ENCODE measurements at regions not wholly inside any gene's neighbourhood (a gene's known extent, or its start where the extent isn't known, plus 50 kb on each side); places are given as distances from the start of the nearest gene placed in this dataset.

DNA sequence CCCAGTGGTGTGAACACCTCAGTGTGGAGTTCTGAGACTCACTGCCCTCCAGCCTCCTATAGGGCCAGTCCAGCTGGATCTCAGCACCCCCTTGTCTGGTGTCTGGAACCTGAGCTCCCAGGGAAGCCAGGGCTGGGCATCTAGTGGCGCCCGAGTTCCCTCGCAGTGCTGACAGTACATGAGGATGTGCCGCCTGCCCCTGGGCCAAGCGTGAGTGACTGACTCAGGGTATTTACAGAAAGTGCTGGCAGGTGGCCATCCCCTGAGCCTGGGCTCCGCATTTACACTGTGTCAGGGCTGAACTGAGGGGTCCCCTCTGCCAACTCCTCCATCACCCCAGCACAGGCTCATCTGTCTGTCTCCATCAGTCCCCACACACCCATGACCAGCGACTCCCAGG lies 185.3 kb downstream of the BRD1 start:
- no peak for DNase-seq (ENCODE audit: extremely low read depth in 1 of 2, low read depth in 1 of 2)

DNA sequence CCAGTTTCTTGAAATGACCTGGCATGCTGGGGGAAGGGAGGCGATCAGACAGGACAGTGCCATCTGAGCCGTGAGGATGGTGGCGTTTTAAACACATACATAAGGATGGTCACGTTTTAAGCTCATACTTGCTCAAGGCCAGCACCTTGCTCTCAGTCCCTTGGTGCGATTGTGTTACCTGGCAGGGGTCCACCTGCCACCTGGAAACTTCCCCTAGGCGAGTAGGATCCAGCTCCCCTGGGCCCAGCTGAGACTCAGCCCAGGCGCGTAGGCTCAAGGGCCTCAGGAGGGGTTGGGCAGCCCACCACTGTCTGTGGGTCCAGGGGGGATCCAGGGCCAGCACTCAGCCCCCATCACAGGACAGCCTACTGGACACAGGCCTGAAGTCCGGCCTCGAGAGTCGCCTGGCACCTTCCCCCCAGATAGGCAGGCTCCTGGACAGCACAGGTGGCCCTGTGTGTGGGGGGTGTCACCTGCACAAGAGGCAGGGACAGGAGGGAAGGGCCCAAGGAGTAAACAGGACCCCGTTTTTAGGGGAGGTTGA lies 185.8 kb downstream of the BRD1 start:
- DNase-seq (ENCODE audit: extremely low read depth in 1 of 2, low read depth in 1 of 2) = no peak

DNA sequence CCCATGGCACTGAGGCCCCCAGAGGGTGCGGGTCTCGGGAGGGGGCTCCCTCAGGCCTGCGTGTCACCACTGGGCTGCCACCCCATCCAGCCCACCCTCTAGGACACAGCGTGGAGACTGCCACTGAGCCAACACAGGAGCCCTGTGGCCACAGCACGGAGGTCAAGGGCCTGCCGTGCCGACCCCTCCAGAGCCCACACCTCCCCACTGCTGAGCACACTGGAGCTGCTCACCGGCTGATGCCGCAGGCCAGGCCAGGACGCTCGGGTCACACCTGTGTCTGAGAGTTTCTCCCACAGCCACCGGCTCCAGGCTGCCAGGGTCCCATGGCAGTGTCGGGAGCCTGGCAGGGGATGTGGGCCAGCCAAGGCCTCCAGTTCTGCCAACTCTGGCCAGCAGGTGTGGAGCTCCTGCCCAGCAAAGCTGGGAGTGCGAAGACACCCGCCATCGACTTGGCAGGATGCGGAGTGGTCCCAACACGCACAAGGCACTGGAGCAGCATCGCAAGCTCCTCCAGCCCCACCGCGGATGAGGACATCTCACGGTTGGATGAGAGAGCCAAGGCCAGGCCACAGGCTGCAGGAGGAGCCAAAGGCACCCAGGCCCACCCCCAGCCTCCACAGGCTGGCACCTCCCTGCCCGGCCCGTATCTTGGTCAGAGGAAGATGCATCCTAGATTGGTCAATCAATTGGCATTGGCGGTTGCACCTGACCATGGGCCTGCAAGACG lies 187.1 kb downstream of the BRD1 start:
- no peak for DNase-seq (ENCODE audit: extremely low read depth in 1 of 2, low read depth in 1 of 2)

DNA sequence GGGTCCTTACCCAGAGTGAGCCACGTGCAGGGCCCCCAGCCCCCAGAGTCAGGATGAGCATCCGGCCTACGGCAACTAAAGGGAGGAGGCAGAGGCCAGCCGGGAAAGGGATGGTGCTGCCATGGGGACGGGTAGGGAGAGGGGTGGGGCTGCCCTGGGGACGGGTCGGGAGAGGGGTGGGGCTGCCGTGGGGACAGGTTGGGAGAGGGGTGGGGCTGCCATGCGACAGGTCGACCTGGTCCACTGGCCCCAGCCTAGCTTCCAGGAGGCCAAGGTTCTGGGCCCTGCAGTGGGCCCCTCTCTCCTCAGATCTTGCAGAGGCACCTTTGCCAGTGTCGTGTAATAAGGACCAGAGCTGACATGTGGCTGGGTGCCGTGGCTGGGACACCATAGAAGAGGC lies 187.7 kb downstream of the BRD1 start:
- no peak for DNase-seq (ENCODE audit: extremely low read depth in 1 of 2, low read depth in 1 of 2)

DNA sequence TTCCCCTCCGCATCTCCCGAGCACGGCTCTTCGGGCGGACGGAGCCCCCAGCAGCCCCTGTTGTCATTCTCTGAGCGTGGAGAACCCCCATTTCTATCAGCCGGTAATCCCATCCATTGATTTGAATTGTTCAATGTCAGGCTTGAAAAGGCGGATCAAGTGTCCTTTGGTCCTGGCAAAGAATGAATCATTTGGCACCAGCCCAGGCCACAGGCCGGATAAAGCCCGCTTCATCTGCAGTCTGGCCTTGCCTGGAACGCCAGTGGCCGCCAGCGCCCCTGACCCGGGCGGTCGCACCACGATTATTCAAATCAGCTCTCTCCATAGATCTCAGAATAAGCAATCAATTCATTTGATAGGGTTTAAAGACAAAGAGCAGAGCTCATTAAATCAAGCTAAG lies 188.9 kb downstream of the BRD1 start:
- DNase-seq (ENCODE audit: extremely low read depth in 1 of 2, low read depth in 1 of 2) = no peak

DNA sequence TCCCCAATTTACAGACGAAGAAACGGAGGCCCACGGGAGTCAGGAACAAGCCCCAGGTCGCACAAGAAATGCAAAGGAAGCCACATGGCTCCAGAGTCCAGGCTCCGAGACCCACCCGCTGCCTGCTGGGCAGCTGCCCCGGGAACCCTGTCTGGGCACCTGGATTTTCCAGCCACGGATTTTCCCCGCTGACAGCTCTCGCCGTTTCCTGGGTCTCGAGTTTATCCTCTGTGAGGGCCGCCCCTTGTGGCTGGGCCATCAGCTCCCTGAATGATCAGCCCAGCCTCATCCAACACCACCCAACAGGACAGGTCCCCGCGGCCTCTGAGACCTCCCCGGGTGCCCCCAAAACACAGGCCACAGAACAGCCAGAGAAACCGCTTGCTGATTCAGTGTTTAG lies 189.7 kb downstream of the BRD1 start:
- no peak for DNase-seq (ENCODE audit: extremely low read depth in 1 of 2, low read depth in 1 of 2)

DNA sequence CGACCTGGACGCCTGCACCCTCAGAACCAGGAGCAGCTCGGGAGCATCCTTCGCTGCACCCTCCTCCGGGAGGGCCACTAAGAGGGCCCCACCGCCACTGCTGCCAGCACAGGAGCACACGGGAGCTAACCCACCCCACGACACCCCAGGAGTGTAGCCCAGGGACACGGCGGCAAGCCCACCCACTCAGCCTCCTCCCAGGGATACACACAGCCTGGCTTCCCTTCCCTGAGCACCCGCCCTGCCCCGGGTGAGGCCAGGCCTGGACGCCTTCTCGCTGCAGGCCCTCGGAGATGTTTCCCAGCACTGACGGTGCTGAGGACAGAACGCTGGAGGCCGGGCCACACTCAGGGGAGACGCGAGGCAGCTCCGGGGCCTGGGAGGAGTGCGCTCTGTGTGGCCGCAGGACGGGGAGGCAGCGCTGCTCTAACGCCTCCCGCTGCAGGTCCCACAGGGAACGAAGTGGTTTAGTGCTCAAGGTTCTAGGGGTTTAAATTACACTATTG lies 190.4 kb downstream of the BRD1 start:
- no peak for DNase-seq (ENCODE audit: extremely low read depth in 1 of 2, low read depth in 1 of 2)

DNA sequence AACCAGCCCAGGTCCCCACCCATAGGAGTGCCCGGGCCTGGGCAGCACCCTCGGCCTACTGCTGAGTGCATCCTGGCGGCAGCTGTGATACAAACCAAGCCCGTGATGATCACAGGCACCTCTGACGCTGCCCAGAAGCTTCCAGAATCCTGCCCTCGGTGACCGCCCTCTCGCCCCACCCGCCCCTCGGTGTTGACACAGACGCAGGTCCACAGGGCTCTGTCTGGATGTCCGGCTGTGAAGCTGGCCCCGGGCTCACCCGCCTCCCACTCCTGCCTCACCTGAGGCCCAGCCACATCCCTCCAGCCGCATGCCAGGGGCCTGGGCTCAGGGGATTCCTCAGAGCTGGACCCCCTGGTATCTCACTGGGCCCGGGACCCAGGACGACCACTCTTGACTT lies 191.0 kb downstream of the BRD1 start:
- DNase-seq (ENCODE audit: extremely low read depth in 1 of 2, low read depth in 1 of 2) = no peak

DNA sequence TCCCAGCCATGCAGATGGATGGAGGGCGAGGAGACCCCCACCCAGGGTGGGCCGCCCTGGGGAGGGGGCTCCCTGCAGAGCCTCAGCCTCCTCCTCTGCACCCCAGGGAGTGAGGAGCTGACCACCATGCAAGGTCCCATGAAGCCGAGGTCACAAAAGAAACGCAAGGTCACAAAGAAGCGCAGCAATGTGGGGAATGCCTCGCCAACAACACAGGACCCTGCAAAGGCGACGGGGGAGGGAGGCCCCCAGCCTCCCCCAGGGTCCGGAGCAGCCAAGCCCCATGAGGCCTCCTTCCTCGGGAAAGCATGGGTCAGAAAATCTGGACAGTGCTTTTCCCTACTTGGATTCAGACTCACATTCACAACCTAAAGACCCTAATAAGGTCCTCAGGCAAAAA lies 191.5 kb downstream of the BRD1 start:
- no peak for DNase-seq (ENCODE audit: extremely low read depth in 1 of 2, low read depth in 1 of 2)

DNA sequence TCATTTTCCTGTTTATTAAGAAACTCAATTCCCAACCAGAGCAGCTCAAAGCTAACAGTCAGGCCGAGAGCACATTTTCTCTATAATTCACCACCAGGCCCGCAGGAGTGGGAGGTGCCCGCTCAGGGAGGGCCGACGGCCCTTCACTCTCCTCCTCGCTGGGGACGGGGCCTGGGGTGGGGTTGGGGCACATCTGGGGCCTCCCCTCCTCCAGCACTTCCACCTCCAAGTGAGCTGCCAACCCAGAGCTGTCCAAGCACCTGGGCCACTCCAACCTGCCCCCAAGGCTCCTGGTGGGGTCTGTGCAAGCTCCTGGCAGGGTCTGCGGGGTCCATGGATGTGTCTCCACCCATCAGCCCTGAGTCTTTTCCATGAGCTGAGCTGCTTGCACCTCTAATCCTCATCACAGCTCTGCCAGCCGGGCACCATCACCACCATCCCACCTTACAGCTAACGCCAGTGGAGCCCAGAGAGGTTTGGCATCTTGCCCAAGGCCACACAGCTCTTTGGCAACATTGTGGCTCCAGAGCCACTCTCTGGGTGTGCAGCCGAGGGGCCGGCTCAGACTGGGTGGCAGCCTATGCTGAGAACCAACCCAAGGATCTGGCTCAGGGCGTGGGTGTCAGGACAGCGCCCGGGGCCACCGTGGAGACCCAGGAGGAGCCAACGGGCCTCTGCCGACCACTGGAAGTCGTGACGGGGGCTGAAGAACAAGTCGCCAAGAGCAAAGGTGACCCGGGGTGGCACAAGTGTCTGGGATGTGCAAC lies 193.5 kb downstream of the BRD1 start:
- DNase-seq (ENCODE audit: extremely low read depth in 1 of 2, low read depth in 1 of 2) = no peak

DNA sequence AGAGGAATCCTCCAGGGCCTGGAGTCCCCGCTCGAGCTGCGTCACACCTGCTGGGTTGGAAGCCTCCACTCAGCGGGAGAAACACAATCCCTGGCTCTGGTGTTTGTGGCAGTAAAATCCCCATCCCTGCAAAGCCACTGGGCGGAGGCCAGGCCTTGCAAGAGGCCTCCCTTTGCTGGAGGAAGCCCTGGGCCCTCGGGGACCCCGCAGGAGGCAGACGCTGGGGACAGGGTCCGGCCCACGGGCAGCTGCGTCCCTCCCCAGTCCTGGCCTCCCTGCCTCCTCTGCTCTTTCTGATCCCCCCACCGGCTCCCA lies 194.7 kb downstream of the BRD1 start:
- DNase-seq (ENCODE audit: extremely low read depth in 1 of 2, low read depth in 1 of 2) = no peak

DNA sequence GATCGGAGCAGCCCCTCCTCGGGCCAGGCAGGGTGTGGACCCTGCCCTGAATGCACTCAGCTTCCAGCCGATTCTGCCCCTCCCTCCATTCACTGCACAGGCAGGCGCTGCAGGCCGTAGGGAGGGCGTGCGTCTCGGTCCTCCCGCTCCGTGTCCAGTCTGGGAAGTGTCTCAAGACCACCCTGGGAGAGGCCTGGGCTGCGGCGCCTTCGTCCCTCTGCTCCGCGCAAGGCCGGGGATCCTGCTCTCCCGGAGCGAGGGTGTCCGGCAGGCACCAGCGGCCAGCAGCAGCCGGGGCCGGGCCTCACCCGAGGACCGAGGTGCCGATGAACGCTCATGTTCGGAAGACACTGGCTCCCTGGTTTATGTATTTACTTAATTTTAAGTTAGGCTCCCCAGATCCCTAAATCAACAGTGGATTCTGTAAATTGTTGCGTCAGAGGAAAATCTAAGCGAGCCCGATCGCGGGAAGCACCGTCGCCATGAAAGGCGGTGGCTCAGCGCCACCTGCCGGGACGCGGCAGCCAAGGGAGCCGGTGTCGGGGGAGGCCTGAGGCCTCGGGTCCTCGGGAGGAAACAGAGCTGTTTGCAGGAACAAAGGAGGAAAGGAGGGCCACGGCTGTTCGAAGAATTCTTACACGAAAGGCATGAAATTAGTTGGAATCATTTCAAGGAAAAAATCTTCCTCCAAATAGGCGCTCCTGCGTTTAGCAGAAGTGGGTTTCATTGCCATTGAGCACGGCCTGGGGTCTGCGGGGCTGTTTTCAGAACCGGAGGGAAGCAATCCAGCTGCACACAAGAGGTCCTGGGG lies 195.3 kb downstream of the BRD1 start:
- no peak for DNase-seq (ENCODE audit: extremely low read depth in 1 of 2, low read depth in 1 of 2)

DNA sequence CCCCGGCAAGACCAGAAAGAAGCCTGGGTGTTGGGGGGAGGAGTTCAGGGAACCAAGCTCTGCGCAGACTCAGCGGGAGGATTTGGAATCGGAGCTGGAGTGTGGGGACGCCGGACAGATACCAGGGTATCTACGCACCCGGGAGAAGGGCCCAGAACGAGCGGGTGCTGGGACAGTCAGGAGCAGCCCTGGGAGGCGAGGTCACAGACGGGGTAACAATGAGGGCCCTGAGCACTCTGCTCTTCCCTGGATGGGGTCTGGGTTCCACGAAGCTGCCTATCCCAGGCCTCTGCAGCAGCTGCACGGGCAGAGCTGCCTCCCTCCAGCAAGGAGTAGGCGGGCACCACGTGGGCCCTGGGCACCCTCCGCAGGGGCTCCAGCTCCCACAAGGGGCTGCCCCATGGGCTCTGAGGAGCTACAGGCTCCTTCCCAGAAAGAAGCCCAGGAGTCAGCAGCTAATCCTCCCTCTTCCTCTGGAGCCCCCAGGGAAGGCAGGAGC lies 197.2 kb downstream of the BRD1 start:
- DNase-seq (ENCODE audit: extremely low read depth in 1 of 2, low read depth in 1 of 2) = no peak

DNA sequence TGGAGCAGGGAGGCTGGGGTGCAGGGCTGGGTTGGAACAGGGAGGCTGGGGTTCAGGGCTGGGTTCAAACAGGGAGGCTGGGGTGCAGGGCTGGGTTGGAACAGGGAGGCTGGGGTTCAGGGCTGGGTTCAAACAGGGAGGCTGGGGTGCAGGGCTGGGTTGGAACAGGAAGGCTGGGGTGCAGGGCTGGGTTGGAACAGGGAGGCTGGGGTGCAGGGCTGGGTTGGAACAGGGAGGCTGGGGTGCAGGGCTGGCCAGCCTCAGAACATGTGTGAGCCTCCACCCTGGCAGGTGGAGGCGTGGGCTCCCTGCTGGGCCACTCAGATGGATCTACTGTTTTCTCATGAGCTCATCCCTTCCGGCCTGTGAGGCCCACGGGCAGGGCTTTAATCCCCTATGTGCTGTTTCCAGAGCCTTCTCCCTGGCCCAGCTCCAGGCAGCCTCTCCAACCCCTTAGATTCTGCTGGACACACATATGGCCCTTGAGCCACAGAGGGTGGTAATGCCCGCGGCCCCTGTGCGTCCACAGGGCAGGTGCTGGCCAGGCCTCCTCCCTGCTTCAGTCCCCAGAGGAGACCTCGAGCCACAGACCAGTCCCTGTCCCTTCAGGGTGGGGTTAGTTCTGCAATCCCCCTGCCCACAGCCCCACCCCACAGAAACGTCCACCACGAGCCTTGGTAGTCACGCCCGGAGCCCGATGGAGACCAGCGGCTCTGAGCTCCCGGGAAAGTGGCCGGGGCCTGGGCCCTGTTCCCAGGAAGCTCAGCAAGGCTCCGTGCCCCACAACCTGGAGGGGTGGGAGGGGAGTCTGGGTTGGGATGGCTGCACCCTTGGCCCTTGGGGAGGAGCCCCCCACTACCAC lies 197.9 kb downstream of the BRD1 start:
- no peak for DNase-seq (ENCODE audit: extremely low read depth in 1 of 2, low read depth in 1 of 2)

DNA sequence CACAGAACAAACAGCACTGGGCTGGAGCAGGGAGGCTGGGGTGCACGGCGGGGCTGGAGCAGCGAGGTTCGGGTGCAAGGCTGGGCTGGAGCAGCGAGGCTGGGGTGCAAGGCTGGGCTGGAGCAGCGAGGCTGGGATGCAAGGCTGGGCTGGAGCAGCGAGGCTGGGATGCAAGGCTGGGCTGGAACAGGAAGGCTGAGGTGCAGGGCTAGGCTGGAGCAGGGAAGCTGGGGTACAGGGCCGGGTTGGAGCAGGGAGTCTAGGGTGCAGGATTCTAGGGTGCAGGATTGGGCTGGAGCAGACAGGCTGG lies 198.5 kb downstream of the BRD1 start:
- DNase-seq (ENCODE audit: extremely low read depth in 1 of 2, low read depth in 1 of 2) = no peak

DNA sequence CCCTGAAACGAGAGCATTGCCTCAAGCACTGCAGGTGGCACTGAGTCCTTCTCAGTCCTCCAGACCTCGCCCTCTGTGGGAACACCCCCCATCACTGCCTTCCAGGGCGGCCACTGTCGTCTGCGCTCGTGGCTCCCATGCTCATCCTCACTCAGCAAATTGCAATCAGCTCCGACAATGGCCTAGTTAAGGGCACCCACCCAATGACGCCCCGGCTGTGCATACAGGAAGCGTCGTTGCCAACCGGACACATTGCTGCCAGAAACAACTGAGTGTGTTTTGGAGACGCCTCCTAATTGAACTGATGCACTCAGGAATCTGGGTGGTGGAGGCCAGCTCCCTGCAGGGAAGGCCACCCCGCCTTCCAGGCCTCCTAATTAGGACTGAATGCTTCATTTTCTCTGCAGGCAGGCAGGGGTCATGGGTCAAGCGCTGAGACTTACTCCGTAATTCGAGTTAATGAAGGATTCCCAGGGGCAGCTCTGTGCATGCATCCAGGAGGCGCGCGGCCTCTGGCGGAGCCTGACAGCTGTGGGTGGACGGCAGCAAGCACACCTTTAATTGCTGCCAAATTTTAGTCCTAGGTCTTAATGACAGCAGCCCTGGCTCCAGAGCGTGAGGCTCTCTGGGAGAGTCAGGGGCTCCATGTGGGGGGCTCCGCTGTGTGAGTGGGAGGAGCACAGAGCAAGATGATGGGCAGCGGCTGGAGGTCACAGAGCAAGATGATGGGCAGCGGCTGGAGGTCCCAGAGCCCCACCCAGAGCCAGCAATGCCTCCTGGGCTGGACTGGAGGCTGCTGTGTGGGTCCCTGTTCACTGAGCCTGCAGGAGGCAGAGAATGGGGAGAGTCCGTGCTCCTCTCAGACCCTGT lies 199.0 kb downstream of the BRD1 start:
- DNase-seq (ENCODE audit: extremely low read depth in 1 of 2, low read depth in 1 of 2) = no peak

DNA sequence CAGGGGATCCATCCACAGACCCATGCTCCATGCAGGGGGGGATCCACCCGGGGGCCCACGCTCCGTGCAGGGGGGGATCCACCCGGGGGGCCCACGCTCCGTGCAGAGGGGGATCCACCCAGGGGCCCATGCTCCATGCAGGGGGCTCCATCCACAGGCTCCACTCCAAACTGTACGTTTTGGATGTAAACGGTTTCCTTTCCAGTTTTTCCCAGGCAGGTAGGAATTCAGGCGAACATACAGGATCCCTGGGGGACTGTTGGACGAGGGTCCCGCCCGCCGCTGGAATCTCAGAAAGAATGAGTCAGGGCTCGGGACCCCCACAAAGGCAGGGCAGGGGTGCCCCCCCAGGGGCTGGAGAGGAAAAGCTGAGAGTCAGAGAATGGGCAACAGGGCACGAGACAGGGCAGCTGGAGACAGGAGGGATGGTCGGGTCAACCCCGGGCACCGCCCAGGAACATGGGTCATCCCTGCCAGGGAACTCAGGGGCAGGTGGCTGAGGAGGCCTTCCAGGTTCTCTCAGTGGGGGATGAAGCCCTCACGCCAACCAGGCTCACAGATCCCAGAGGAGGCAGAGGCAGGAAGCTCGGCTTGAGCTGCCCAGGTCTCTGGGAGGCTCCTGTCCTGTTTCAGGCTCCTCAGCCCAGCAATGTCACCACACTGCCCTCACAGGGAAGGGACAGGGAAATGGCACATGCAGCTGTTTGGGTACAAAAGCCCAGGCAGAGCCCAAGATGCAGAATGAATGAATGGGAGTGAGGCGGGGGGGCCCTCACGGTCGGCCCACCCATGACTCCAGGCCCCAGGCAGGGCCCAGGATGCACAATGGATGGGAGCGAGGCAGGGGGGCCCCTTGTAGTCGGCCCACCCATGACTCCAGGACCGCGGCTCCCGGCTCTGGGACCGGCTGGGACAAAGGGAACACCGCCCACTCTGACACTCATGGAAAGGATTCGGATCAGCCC lies 200.2 kb downstream of the BRD1 start:
- DNase-seq (ENCODE audit: extremely low read depth in 1 of 2, low read depth in 1 of 2) = no peak
